Activated CD4-positive, alpha-beta T cell treated with anti-CD3 and anti-CD28 coated beads, Interleukin-2, amount 50 U/mL, for 16 hours (primary cell): ENCODE measurements at regions not wholly inside any gene's neighbourhood (a gene's known extent, or its start where the extent isn't known, plus 50 kb on each side); places are given as distances from the start of the nearest gene placed in this dataset.
"Not testable (repeated sequence)": the region's sequence is repeated elsewhere in the genome, so short reads cannot be mapped to it uniquely, and the experiment has no call there.

ENCODE experiments used
- DNase-seq: peaks from one replicate; pipeline ENCODE4 v3.0.0-alpha.2; 2020

DNA sequence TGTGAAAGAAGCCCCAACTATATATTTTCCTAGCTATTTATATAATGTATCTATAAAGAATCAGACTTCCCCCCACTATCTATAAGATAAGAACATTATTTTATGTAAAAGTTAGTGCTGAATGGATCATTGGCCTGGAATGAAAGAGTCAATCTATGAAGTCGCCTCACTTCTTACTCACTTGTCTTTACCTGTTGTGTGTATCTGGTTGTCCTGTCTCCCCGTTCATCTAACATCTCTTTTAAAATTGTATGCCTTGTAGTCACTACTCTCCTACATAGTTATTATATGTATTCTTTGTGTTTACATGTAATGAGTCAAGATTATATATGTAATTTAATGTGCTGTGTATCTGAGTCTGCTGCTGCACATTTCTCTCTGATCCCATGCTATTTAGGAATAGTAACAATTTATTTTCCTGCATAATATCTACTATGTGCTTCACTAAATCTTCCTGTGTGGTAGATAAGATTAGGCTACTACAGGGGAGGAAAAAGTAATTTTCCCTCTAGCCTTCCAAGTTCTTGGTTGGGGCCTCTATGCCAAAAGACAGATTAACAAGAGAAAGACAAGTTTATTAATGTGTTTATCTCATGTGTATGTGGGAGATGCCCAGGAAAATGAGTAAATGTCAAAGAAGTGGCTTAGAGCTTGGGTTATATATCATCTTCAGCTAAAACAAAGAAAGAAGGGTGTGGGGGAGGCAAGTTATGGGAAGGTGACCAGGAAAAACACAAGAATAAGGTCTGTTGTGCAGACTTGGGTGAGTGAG is 77.6 kb upstream of the FRMPD4 start:
- no peak for DNase-seq

DNA sequence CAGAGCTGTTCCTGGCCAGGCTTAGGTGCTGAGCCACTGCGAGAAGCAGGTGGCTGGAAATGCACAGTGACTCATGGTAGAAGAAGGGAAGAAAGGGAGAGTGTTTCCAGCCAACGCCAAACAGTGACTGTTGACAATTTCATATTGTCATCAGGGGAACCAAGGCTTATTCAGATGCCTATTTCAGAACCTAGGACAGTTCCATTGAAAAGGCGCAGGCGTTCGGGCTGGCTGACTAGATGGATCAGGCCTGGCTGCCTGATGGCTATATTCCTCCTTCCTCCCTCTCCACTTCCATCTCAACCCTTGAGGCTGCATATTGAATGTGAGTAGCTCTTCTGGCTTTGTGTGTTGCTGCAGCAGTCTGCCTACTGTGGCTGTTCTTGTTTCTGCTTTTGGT is 73.0 kb upstream of the FRMPD4 start:
- DNase-seq, result no peak

DNA sequence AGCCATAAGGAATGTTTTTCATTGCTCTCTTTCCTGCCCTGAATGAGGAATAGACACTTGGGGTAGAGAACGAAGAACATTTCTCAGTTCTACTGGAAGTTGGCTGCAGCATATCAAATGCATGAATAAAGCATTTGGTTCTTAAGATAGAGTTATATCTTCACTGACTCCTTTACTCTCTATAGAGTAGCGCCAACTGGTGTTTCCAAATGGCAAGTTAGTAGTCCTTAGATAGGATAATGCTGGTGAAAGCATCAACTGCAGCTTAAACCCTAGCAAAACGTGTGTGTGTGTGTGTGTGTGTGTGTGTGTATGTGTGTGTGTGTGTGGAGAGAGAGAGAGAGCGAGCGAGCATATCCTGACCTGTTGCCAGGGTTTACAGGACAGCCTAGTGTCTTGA is 62.2 kb upstream of the FRMPD4 start:
- DNase-seq, result no peak

DNA sequence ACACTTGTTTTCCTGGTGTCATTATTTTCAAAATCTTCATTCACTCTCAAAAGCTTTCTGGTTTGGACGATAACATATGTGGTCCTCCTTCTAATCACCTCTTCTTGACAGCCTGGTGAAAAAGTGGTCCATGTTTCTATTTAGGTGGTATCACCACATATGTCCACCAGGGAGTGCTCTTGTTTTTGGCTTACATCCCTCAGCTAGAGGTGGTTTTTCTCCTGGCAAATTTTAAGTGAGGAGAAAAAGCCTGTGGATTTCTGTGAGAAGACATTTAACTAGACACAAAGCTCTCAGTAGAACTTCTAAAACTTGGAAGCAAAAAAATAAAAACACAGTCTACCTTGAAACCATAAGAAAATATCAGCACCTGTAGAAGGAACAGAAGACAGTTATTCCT is 58.0 kb upstream of the FRMPD4 start:
- peak; percentile 12 for DNase-seq

- DNase-seq, result not testable (repeated sequence)
These were observed 55.3 kb upstream of the FRMPD4 start for GRCh38 chrX:12082959-12083358.
